ENCODE measurements at regions not wholly inside any gene's neighbourhood (a gene's known extent, or its start where the extent isn't known, plus 50 kb on each side); places are given as distances from the start of the nearest gene placed in this dataset.

GRCh38 chr18:22789052-22789451 is 144.1 kb upstream of the RBBP8 start:
- Mint-ChIP-seq H3K9me3 (no peaks in the 10 kb centered on the region), H3K4me1 (peaks cover 24% of the 10 kb centered on the region), H3K4me3 (no peak overlapping the region), H3K27me3 (ENCODE audit: low read depth) (peaks cover 2% of the 10 kb centered on the region), H3K27ac (peak overlapping the region; percentile 35), H3K36me3 (no peaks in the 10 kb centered on the region)
- DNase-seq (ENCODE audit: low spot score in 2 of 2, unreplicated experiment in 2 of 2), result no peak
- no peak for TF ChIP-seq CTCF (IDR thresholded peaks at IDR 0.05; ENCODE audit: unreplicated experiment)

GRCh38 chr18:22789600-22789999 is 143.5 kb upstream of the RBBP8 start:
- H3K27ac Mint-ChIP-seq, result peak overlapping the region; percentile 35

GRCh38 chr18:22790545-22791309 is 142.4 kb upstream of the RBBP8 start:
- DNase-seq (ENCODE audit: low spot score in 2 of 2, unreplicated experiment in 2 of 2), result no peak
- Mint-ChIP-seq H3K4me1 (peaks cover 24% of the 10 kb centered on the region), H3K9me3 (no peaks in the 10 kb centered on the region), H3K4me3 (no peak overlapping the region), H3K27me3 (ENCODE audit: low read depth) (peaks cover 1% of the 10 kb centered on the region), H3K27ac (no peak overlapping the region), H3K36me3 (no peaks in the 10 kb centered on the region)
- no peak for TF ChIP-seq CTCF (IDR thresholded peaks at IDR 0.05; ENCODE audit: unreplicated experiment)

More at GRCh38 chr18:22789600-22789999, 143.5 kb upstream of the RBBP8 start:
- no peak overlapping the region for H3K4me3 Mint-ChIP-seq
- TF ChIP-seq CTCF (IDR thresholded peaks at IDR 0.05; ENCODE audit: unreplicated experiment), result no peak
- no peaks in the 10 kb centered on the region for H3K36me3 Mint-ChIP-seq
- H3K9me3 Mint-ChIP-seq, result no peaks in the 10 kb centered on the region
- peaks cover 2% of the 10 kb centered on the region for H3K27me3 Mint-ChIP-seq (ENCODE audit: low read depth)
- peaks cover 24% of the 10 kb centered on the region for H3K4me1 Mint-ChIP-seq
- no peak for DNase-seq (ENCODE audit: low spot score in 2 of 2, unreplicated experiment in 2 of 2)

GRCh38 chr18:22791310-22791610 is 141.9 kb upstream of the RBBP8 start:
- TF ChIP-seq CTCF (IDR thresholded peaks at IDR 0.05; ENCODE audit: unreplicated experiment), result no peak
- Mint-ChIP-seq H3K4me1 (peaks cover 24% of the 10 kb centered on the region), H3K4me3 (no peak overlapping the region), H3K9me3 (no peaks in the 10 kb centered on the region), H3K27me3 (ENCODE audit: low read depth) (no peaks in the 10 kb centered on the region), H3K36me3 (no peaks in the 10 kb centered on the region), H3K27ac (no peak overlapping the region)
- DNase-seq (ENCODE audit: low spot score in 2 of 2, unreplicated experiment in 2 of 2), result no peak

- Mint-ChIP-seq H3K27ac (no peak overlapping the region), H3K36me3 (no peaks in the 10 kb centered on the region), H3K4me3 (no peak overlapping the region), H3K9me3 (no peaks in the 10 kb centered on the region), H3K4me1 (peaks cover 29% of the 10 kb centered on the region), H3K27me3 (ENCODE audit: low read depth) (no peaks in the 10 kb centered on the region)
- no peak for DNase-seq (ENCODE audit: low spot score in 2 of 2, unreplicated experiment in 2 of 2)
- TF ChIP-seq CTCF (IDR thresholded peaks at IDR 0.05; ENCODE audit: unreplicated experiment), result no peak
Measured at GRCh38 chr18:22796113-22796512, 137.0 kb upstream of the RBBP8 start.
